ENCODE measurements at regions not wholly inside any gene's neighbourhood (a gene's known extent, or its start where the extent isn't known, plus 50 kb on each side); places are given as distances from the start of the nearest gene placed in this dataset.

GRCh38 chr3:148457886-148458285, 239.8 kb upstream of the AGTR1 start:
- TF ChIP-seq ELF4 (IDR thresholded peaks at IDR 0.05) (no peak), ARNT (IDR thresholded peaks at IDR 0.05) (no peak), NFRKB (IDR thresholded peaks at IDR 0.05) (no peak), HDGF (IDR thresholded peaks at IDR 0.05; ENCODE audit: borderline replicate concordance) (no peak), TARDBP (IDR thresholded peaks at IDR 0.05) (no peak), ZNF384 (IDR thresholded peaks at IDR 0.05) (no peak), L3MBTL2 (conservative IDR thresholded peaks at IDR 0.05) (no peak), SP1 (IDR thresholded peaks at IDR 0.05) (no peak), FOXM1 (IDR thresholded peaks at IDR 0.05; ENCODE audit: borderline replicate concordance) (no peak), LEF1 (IDR thresholded peaks at IDR 0.05; ENCODE audit: borderline replicate concordance) (no peak)

All from HEK293T (cell line).